Transverse colon (tissue), 4 donors: ENCODE measurements at regions not wholly inside any gene's neighbourhood (a gene's known extent, or its start where the extent isn't known, plus 50 kb on each side); places are given as distances from the start of the nearest gene placed in this dataset.

Experiments
- DNase-seq: peaks from one replicate; pipeline ENCODE4 v3.0.0-alpha.2; 2019
- H3K27ac ChIP-seq, 4 donors: fragments of 200-600 bp; sonication (generic); 2 replicates each; pipeline ENCODE4 v1.5.1; 2016 to 2018; ENCODE audit warnings: inconsistent platforms in 4 of 4
- H3K27me3 ChIP-seq: fragments of 200-600 bp; sonication (generic); 2 replicates; pipeline ENCODE4 v1.5.1; 2017; ENCODE audit warnings: inconsistent platforms
- H3K36me3 ChIP-seq, 4 donors: fragments of 200-600 bp; sonication (generic); 2 replicates each; pipeline ENCODE4 v1.5.1; 2017 to 2019; ENCODE audit warnings: inconsistent platforms in 4 of 4
- H3K4me1 ChIP-seq, 4 donors: fragments of 200-600 bp; sonication (generic); 2 replicates each; pipeline ENCODE4 v1.5.1; 2017 to 2020; ENCODE audit warnings: inconsistent platforms in 4 of 4
- H3K4me3 ChIP-seq, 4 donors: fragments of 200-600 bp; sonication (generic); 1 replicate in 1 of 4; 2 replicates in 3 of 4; pipeline versions ENCODE4 v1.5.1 to v1.6.1; 2017 to 2019; ENCODE audit warnings: inconsistent platforms in 4 of 4
- H3K9me3 ChIP-seq, 2 donors: fragments of 200-600 bp; sonication (generic); 2 replicates each; pipeline ENCODE4 v1.5.1; 2017 to 2019; ENCODE audit warnings: inconsistent platforms in 2 of 2
- EP300 ChIP-seq: sonication (generic); formaldehyde crosslinking; IDR thresholded peaks from one replicate; pipeline ENCODE4 v1.6.1; 2017; ENCODE audit warnings: antibody characterized with exemption, low read depth
- POLR2A ChIP-seq: fragments of 450-650 bp; IDR thresholded peaks from one replicate; pipeline ENCODE4 v1.6.1; 2016; ENCODE audit warnings: antibody characterized with exemption, mild to moderate bottlenecking, moderate library complexity
- POLR2AphosphoS5 ChIP-seq, 3 donors: sonication (generic); formaldehyde crosslinking; IDR thresholded peaks; one replicate each; pipeline ENCODE4 v1.6.1; 2016; ENCODE audit warnings: antibody characterized with exemption in 3 of 3
- WGBS, 2 donors: methylation state at CpG; one replicate each; pipeline ENCODE4 v1.1.5; 2018; ENCODE audit warnings: low coverage in 1 of 2; 5-methylcytosine and 5-hydroxymethylcytosine counted together
- in situ Hi-C, 4 donors: fragments of 200-750 bp; cut with MboI; loops; one replicate each; pipeline versions ENCODE4 v1.15.0 to v1.15.1; 2017; ENCODE audit warnings: low sequenced_read_pairs in 3 of 4, low pct_ligation_motif_present in 1 of 4, low pct_unique_long_range_greater_than_20kb in 1 of 4
- intact Hi-C: fragments of 100-400 bp; cut with DNase I; formaldehyde crosslinking; loops from one replicate; pipeline ENCODE4 v1.15.1; 2023; ENCODE audit warnings: low total_unique reads
- TF ChIP-seq, protein P1 (sequence below), 5 experiments: fragments of 200-600 bp in 3 of 5; fragments of 450-650 bp in 2 of 5; sonication (generic) in 3 of 5; IDR thresholded peaks; 1 replicate in 2 of 5; 2 replicates in 3 of 5; pipeline ENCODE4 v1.5.1; 2016 to 2017; ENCODE audit warnings: antibody characterized with exemption in 5 of 5, inconsistent platforms in 3 of 5, mild to moderate bottlenecking in 2 of 5, moderate library complexity in 1 of 5

DNA sequence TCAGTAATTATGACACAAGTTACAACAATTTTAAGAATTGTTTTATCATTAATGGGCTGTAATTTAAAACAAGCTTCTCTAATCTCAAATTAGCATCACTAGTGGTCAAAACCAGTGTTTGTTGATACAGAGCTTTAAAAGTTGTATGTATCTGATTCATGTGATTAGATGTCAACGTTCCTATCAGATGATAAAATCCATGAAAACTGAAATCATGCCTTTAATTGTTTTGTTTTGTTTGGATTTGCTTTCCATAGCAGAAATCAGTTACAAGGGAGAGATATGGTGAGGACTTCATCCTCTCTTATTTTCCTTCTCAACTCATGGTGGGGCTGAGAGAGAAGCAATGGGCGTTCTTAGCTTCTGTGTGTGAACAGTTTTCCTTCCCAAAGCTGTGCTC lies 469.6 kb downstream of the PID1 start:
- in situ Hi-C loops (no loop called here), intact Hi-C loops (no loop called here)
- 19 to 24% methylated on average over 2 of the region's 2 CpGs for WGBS, 2 donors
- Histone ChIP-seq H3K27ac (no peak overlapping the region), H3K9me3 (no peaks in the 10 kb centered on the region), H3K27me3 (no peaks in the 10 kb centered on the region), H3K4me1 (no peaks in the 10 kb centered on the region), H3K36me3 (no peaks in the 10 kb centered on the region), H3K4me3 (no peak overlapping the region)
- no peak for DNase-seq
- TF ChIP-seq POLR2A (no peak), EP300 (no peak), POLR2AphosphoS5 (IDR thresholded peaks at IDR 0.05) (no peak)
- TF ChIP-seq, protein P1, sequence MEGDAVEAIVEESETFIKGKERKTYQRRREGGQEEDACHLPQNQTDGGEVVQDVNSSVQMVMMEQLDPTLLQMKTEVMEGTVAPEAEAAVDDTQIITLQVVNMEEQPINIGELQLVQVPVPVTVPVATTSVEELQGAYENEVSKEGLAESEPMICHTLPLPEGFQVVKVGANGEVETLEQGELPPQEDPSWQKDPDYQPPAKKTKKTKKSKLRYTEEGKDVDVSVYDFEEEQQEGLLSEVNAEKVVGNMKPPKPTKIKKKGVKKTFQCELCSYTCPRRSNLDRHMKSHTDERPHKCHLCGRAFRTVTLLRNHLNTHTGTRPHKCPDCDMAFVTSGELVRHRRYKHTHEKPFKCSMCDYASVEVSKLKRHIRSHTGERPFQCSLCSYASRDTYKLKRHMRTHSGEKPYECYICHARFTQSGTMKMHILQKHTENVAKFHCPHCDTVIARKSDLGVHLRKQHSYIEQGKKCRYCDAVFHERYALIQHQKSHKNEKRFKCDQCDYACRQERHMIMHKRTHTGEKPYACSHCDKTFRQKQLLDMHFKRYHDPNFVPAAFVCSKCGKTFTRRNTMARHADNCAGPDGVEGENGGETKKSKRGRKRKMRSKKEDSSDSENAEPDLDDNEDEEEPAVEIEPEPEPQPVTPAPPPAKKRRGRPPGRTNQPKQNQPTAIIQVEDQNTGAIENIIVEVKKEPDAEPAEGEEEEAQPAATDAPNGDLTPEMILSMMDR (IDR thresholded peaks at IDR 0.05) = no peak

DNA sequence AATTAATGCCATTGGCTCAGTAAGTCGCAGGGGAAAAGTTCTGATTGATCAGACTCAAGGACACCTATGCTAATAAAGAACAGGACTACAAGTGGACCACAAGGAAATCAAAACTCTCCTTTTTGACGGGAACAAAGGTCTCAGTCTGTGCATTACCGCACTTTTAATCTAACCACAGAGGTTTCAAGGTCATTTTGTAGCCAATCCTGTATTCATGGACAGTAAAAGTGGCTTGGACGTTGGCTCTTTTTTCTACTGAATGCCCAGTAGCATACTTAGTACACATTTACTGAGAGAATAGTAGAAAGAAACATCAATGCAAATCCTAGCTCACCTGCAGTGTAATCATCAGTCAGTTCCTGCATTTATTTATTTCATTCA lies 471.9 kb downstream of the PID1 start:
- whole genome bisulfite sequencing, 2 donors = 42 to 46% methylated on average over 4 of the region's 4 CpGs
- DNase-seq = no peak
- in situ Hi-C loops = no loop called here

DNA sequence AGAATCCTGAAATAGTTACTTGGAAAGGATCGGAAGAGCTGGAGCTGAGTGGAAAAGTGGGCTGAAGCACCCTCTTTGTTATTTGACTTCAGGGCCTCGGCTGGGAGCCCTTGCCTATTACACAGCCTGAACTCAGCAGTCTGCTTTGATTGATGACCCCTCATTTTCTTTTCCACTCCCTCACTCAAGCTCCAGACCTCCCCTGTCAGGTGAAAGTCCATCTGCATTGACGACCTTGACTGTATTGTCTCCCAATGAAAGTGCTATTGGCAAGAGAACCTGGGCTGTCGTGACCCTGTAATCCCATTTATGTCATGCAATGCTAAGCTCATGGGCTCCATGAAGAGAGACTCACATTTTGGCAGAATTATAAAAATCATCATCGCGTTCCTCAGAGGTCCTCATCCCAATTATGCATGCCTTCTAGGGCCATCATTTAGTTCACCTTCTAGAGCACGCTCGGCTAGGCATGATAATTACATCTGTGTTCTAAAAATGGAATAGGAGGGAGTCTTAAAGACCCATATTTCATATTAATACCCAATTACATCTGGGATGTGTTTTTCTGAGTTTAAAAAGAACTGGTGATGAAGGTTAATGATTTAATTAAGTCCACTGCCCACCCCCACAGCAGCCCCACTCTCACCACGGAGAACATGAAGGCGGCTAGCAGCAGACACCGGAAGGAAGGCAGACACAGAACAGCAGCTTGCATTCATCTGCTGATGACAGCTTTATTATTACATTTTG lies 472.5 kb downstream of the PID1 start:
- in situ Hi-C loops = no loop called here
- no peak for DNase-seq
- 74 to 84% methylated on average over 10 to 11 of the region's 11 CpGs for WGBS, 2 donors
- TF ChIP-seq, protein P1 (IDR thresholded peaks at IDR 0.05) = no peak
- TF ChIP-seq POLR2AphosphoS5 (IDR thresholded peaks at IDR 0.05) = no peak
- intact Hi-C loops = no loop called here
- Histone ChIP-seq H3K4me3 (no peak overlapping the region), H3K36me3 (no peaks in the 10 kb centered on the region), H3K4me1 (no peaks in the 10 kb centered on the region), H3K27me3 (no peaks in the 10 kb centered on the region), H3K27ac (no peak overlapping the region), H3K9me3 (no peaks in the 10 kb centered on the region)

More for the DNA sequence above, 471.9 kb downstream of the PID1 start:
- Histone ChIP-seq H3K4me3 (no peak overlapping the region), H3K27me3 (no peaks in the 10 kb centered on the region), H3K27ac (no peak overlapping the region), H3K4me1 (no peaks in the 10 kb centered on the region), H3K9me3 (no peaks in the 10 kb centered on the region), H3K36me3 (no peaks in the 10 kb centered on the region)
- TF ChIP-seq POLR2AphosphoS5 (IDR thresholded peaks at IDR 0.05) = no peak
- no peak for TF ChIP-seq EP300
- TF ChIP-seq, protein P1 (IDR thresholded peaks at IDR 0.05) = no peak
- TF ChIP-seq POLR2A = no peak
- intact Hi-C loops = no loop called here

DNA sequence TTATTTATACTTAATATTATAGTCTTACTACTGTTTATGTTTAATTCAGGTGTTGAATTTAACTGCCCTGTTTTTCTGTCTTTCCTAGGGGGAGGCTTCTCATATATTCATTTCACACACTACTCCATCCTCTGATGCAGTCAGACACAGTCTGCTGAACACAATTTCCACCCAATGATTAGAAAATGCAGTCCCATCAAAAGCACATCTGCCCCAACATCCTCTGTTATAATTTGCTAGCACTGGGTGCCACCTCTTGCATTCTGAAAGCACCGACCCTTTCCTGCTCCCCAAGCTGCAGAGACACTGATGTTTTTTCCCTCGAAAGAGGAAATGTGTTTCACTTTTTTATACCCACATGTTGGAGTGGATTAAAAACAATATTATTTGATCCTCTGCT lies 474.7 kb downstream of the PID1 start:
- in situ Hi-C loops (no loop called here), intact Hi-C loops (no loop called here)
- DNase-seq = no peak
- no peaks in the 10 kb centered on the region for H3K9me3 ChIP-seq
- WGBS, 2 donors = 65 to 80% methylated on average over 1 to 2 of the region's 2 CpGs
- TF ChIP-seq POLR2AphosphoS5 (IDR thresholded peaks at IDR 0.05) (no peak), POLR2A (no peak), EP300 (no peak)
- TF ChIP-seq, protein P1 (IDR thresholded peaks at IDR 0.05) = no peak
- H3K4me3 ChIP-seq = no peak overlapping the region
- H3K36me3 ChIP-seq = no peaks in the 10 kb centered on the region
- no peaks in the 10 kb centered on the region for H3K4me1 ChIP-seq
- no peak overlapping the region for H3K27ac ChIP-seq
- H3K27me3 ChIP-seq = no peaks in the 10 kb centered on the region
